Kasumi-1 (cell line): ENCODE measurements at regions not wholly inside any gene's neighbourhood (a gene's known extent, or its start where the extent isn't known, plus 50 kb on each side); places are given as distances from the start of the nearest gene placed in this dataset.
"Not testable (repeated sequence)": the region's sequence is repeated elsewhere in the genome, so short reads cannot be mapped to it uniquely, and the experiment has no call there.

Source experiments
- DNase-seq, 2 experiments: peaks; one replicate each; lab custom pipeline; 2025; lab: John Stamatoyannopoulos, UW

DNA sequence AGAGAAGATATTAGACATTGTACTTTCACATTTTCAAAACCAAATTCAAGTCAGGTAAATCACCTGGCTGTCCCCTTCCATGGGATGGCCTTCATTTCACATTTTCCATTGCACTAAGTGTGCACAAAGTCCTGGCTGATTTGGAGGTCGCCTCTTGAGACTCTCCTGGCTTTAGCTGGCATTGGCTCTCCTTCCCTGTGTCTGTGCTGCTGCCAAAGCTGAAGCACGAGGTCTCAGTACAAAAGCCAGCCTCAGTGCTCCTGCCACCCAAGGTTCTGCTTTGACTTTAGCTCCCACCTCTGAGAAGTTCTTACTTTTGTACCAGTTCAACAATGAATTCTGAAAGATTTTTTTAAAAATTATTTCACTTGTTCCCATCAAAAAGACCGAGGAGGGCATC is 289.2 kb upstream of the CNR1 start:
- DNase-seq: no peak

DNA sequence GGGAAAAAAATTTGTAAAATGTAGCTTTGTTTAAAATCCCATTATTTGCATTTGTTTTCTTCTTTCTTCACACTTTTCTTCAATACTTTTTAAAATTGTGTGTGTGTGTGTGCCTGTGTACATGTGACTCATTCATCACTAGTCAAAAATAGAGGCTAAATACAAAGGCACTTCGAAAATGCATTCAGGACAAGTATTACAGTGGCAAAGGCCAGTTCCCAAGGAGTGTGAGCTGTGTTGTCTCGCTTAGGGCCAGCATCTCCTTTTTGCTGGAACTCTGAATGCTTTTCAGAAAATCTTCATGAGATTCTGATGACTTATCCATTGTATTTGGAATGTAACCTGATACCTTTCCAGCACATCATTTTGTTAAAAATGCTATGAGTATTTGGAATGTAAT is 288.5 kb upstream of the CNR1 start:
- DNase-seq: no peak

DNA sequence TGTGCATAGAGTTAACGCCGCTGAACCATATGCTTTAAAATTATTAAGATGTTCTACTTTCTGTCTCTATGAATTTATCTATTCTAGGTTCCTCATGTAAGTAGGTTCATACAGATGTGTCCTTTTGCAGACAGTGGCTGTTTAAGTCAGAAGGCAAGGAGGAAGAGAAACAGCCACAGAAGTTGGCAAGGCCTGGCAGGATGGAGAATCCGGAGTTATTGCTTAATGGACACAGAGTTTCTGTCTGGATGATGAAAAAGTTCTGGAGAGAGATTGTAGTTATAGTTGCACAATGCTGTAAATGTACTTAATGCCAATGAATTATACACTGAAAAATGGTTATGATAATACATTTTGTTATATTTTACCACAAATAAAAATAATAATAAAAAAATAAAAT is 283.6 kb upstream of the CNR1 start:
- no peak for DNase-seq

DNA sequence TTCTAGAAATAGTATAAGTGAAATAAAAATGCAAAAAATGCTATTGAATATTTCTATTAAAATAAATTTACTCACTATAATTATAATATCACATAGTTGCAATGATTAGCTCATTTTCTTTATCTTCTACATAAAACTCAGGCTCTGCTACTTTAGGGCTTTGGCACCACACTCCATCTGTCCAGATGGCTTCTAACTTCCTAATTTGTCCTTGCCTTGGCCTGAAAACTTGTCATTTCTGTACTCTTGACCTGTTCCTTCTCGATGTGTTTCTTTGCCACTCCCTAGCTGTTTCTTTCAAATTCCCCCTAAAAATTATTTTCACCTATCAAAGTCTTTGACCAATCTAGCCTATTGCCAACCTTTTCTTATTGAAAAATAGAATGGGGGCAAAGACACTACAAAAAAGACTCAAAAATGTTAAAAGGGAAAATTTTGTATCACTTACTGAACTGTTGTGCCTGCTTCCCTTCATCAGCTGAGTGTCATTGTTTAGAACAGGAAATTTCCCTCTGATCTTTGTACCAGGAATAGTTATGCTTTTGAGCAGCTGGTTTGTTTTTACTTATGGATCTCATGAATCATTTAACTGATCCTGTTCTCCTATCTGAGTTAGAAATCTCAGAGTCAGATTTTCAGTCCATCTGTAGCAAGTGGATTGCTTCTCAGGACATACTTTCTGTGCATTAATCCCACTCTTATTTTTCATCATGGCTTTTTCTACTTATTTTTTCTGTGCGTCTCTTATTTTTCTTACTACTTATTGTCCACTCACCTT is 279.2 kb upstream of the CNR1 start:
- DNase-seq: no peak

DNA sequence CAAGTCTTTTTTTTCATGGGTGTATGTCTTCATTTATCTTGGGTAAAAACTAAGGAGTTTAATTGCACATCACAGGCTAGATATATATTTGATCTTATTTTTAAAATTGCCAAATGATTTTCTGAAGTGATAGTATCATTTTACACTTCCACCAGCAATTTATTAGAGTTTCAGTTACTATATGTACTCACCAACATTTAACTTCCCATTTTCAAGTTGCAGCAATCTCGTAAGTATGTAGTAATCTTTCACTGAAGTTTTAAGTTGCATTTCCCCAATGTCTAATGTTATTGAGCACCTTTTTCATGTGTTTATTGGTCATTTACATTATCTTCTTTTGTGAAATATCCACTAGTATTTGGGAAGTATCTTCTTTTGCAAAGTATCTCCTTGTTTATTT is 277.4 kb upstream of the CNR1 start:
- no peak for DNase-seq

DNA sequence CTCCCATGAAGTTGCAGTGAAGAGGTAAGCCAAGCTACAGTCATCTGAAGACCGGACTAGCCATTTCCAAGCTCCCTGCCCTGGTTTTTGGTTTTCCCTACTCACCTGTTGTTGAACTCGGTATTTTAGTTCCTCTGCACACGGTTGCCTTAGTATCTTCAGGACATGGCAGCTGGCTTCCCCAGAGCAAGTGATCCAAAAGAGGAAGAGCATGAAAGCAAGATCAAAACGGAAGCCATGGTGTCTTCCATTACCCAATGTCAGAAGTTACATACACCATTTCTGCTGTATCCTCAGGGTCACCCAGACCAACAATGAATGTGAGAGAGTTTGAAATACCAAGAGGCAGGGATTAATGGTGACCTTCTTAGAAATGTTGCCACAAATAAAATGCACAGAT is 276.6 kb upstream of the CNR1 start:
- no peak for DNase-seq

DNA sequence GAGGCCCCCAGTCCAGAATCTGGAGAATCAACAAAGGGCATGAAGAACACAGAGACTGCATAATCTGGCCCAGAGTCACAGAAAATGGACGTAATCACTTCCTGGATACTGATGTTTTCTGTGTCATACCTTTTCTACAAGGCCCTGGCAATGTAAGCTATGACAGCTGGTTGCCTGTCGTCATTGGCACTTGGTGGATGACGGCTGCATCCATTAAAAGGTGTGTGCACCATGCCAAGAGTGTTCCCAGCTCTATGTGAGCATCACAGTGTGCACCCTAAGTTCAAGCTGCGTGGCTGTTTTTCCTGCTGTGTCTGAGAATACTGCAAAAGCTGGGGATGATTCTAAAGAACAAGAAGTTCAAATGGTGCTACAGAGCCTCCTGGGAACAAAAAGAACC is 275.2 kb upstream of the CNR1 start:
- DNase-seq: no peak

DNA sequence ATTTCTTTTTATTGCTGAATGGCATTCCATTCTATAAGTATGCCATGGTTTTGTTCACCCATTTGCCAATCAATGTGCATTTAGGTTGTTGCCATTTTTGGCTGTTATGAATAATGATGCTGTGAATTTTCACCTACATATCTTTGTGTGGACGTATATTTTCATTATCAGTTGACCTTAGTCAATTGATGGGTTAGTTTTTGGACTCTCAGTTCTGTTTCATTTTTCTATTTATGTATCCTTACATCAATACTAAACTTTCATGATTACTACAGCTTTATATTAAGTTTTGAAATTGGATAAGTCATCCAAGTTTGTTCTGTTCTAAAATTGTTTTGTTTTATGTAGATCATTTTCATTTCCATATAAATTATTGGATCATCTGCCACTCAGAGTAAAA is 261.9 kb upstream of the CNR1 start:
- DNase-seq: no peak

DNA sequence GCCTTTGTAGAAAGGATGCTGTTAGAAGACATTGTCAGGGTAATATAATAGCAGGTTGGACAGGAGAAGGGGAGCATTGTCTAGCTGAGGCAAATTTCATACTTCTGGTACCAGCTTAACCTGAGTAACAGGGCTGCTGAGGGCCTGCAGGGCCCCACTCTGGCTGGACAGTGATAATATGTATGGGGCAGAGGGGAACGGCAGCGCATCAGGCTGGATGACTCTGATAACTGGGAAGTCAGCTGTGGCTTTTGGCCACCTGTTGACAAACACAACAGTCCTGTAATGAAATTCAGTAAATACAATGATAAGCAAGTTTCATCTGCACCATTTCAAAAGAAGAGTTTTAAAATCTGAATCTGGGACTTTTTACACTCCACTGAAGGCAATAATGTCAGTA is 259.9 kb upstream of the CNR1 start:
- DNase-seq: no peak

DNA sequence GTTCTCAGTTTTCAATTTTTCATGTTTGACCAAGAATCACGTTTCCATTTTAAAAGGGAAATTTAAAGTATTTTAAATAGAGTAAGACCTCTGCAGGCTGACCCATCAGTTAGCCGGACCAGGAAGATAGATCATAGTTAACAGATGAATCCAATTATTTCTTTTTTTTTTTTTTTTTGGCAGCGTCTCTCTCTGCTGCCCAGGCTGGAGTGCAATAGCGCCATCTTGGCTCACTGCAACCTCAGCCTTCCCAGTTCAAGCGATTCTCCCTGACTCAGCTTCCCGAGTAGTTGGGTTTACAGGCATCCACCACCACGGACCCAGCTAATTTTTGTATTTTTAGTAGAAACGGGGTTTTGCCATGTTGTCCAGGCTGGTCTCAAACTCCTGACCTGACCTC is 256.7 kb upstream of the CNR1 start:
- DNase-seq: no peak

DNA sequence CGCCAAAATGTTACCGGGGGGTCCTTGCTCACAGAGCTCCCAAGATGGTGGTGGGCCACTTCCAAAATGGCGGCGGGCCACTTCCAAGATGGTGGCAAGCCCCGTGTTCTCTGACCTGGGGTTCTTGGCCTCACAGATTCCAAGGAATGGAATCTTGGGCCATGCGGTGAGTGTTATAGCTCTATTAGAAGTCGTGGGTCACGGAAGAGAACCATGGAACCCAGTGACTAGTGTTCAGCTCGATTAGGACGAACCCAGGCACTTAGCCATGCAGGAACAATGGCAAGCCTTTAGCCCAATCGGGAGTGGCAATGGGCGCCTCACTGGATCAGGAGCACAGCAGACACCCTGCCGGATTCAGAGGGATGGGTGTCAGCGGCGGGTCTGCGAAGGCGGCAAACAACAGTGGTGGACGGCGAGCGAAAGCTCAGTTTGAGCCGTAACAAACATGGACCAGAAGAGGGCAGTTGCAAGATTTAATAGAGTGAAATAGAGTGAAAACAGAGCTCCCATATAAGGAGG is 254.9 kb upstream of the CNR1 start:
- DNase-seq: not testable (repeated sequence)

DNA sequence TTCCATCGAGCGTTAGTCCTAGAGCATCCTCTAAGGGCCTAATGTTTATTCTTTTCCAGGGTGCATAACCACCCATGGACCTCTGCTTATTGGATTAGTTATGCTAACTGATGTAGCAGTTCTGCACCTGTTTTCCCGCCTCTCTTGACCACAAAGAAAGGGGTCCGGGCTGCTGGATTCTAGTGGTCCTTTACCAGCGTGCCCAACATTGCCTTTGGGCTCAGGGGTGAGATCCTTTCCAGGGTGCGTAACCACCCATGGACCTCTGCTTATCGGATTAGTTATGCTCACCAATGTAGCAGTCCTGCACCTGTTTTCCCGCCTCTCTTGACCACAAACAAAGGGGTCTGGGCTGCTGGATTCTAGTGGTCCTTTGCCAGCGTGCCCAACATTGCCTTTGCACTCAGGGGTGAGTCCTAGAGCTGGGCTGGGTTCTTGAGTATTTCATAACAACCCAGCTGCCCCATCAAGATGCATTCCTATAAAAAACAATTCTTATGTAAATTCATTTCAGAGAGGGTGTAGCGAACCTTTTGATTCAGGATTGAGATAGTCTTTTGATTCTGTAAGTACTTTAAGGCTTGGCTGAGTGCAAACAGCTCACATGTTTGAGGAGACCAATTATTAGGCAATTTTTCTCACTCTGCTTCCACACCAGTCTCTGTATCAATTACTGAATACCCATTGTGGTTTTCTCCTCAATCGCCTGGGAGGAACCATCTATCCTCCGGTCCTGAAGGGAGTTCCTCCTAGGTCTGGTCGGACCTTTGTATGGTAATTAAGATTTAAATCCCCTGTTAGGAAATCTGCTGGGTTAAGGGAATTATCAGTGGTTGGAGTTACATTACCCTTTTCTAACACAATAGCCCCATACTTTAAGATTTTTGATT is 253.0 kb upstream of the CNR1 start:
- not testable (repeated sequence) for DNase-seq

DNA sequence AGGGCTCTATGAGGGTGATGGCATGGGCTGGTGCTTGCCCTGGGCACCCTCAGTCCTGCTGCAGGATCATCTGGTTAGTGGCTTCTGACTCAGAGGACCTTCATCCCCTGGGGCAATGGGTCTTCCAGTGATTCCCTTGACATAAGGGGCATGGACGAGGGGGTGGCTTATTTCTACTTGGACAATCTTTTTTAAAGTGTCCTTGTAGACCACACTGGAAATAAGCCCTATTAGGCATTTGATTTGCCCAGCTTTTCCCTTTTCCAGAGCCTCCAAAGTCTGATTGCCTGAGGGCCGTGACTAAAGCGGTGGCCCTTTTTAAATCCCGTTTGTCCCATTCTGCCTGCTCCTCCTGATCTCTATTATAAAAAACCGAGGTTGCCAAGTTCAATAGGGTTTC is 251.2 kb upstream of the CNR1 start:
- not testable (repeated sequence) for DNase-seq

DNA sequence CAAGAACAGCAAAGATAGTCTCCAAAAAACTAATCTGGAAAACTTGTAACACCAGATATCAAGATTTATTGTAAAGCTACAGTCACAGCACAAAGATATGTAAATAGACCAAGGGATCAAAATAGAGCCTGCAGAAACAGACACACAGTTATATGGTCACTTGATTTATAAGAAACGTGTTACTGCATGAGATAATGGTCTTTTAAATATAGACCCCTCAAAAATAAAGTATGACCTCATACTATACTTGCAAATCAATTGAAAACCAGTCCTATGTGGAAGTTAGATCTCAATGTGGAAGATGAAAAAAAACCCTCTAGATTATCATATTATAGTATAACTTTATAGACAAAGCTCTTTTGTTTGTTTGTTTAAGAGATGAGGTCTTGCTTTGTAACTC is 247.3 kb upstream of the CNR1 start:
- DNase-seq: no peak

DNA sequence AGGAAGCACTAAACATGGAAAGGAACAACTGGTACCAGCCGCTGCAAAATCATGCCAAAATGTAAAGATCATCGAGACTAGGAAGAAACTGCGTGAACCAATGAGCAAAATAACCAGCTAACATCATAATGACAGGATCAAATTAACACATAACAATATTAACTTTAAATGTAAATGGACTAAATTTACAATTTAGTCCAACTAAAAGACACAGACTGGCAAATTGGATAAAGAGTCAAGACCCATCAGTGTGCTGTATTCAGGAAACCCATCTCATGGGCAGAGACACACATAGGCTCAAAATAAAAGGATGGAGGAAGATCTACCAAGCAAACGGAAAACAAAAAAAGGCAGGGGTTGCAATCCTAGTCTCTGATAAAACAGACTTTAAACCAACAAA is 242.2 kb upstream of the CNR1 start:
- not testable (repeated sequence) for DNase-seq

DNA sequence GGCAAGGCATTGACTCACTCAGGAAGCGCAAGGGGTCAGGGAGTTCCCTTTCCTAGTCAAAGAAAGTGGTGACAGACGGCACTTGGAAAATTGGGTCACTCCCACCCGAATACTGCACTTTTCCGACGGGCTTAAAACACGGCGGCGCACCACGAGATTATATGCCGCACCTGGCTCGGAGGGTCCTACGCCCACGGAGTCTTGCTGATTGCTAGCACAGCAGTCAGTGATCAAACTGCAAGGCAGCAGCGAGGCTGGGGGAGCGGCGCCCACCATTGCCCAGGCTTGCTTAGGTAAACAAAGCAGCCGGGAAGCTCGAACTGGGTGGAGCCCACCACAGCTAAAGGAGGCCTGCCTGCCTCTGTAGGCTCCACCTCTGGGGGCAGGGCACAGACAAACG is 240.5 kb upstream of the CNR1 start:
- DNase-seq: not testable (repeated sequence)

DNA sequence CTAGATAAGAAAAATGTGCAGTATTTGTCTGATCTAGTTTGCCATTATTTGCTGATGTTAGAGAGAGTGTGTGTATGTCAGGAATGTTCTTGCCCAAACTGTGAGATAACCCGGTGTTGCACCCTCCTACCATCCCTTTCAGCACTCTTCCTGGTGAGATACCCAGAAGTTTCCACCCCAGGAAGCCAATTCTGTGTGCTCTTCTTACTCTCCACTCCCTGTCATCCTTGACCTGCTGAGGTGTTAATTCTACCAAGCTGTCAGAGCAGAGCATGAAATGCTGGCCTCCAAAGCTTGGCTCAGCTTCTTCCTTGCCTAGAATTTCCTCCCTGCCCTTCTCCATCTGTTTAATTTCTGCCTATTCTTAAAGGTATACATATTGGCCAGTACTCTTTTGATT is 237.3 kb upstream of the CNR1 start:
- no peak for DNase-seq

DNA sequence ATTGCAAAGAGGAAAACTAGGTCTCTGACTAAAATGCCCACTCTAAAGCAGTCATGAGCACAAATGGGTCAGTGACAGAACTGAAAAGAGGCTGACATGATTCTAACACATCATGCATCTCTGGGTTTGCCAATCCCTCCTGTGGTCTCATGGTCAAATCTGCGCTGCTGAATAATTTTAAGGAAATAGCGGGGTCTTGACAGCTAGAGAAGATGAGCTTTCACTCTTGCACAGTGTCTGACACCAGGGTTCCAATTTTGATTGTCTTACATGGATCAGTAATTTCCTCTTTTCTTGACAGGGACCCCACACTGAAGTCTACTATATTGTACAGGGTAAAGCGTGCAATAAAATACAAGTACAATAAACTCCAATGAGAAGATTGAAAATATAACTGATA is 236.8 kb upstream of the CNR1 start:
- DNase-seq: no peak

DNA sequence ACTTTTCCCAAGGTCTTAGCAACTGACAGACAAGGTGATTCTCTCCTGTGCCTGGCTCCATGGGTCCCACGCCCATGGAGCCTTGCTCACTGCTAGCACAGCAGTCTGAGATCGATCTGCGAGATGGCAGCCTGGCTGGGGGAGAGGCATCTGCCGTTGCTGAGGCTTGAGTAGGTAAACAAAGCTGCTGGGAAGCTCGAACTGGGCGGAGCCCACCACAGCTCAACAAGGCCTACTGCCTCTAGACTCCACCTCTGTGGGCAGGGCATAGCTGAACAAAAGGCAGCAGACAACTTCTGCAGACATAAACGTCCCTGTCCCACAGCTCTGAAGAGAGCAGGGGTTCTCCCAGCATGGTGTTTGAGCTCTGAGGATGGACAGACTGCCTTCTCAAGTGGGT is 224.9 kb upstream of the CNR1 start:
- DNase-seq: not testable (repeated sequence)

DNA sequence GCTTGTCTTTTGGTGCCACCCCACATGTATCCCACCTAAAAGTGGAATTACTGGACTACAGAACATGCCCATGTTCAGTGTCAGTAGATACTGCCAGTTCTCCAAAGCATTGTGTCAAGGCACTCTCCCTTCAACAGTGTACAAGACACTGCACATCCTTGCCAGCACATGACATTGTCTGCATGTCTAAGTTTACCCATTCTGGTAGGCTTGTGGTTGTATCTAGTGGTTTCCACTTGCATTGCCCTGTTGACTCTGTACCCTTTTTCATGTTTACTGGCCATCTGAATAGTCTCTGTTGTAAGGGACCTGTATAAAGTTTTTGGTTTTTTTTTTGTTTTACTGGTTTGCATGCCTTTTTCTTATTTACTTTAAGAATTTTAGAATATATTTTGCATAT is 222.4 kb upstream of the CNR1 start:
- DNase-seq: no peak

DNA sequence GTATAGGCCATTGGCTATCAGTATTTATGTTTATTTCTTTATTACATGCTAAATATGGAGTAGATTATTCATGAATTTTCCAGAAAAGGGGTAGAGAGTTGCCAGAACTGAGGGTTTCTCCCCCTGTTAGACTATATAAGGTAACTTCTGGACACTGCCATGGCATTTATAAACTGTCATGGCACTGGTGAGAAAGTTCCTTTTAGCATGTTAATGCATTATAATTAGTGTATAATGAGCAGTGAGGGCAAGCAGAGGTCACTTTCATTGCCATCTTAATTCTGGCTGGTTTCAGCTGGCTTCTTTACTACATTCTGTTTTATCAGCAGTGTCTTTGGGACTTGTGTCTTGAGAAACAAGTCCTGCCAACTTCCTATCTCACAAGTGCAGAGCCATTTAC is 220.0 kb upstream of the CNR1 start:
- DNase-seq: no peak

DNA sequence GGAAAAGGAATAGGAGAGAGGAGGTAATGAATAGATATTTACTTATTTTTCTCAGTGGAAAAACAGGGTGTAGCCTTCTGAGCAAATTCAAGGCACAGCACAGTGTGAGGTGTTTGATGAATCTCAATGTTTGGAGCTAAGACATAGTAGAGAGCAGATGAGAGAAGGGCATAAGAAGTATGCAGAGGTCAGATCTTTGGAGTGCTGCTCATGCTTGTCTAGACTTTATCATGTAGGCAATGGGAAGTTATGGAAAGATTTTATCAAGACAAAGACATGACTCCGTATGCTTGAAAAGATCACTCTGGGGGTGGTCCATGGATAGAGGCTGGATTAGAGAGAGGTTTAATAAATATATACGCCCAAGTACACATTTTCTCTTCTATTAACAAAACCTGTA is 217.0 kb upstream of the CNR1 start:
- DNase-seq: no peak

DNA sequence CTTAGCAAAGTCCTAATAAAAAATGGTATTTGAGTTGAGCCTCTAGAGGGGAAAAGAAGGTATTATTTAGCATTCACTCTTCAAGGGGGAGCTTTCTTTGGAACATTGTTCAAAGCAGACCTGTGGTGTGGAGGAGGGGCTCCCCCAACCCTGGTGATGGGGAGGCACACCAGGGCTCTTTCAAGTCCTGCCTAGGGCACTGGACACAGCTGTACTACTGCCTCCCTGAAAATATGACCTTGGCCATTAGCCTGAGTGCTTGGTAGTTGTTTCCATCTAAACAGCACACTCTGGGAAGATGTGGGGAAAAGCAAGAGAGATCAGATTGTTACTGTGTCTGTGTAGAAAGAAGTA is 215.1 kb upstream of the CNR1 start:
- DNase-seq: no peak
